COR-L47 (cell line): ENCODE measurements at regions not wholly inside any gene's neighbourhood (a gene's known extent, or its start where the extent isn't known, plus 50 kb on each side); places are given as distances from the start of the nearest gene placed in this dataset.

ENCODE experiments used
- DNase-seq: peaks from one replicate; lab custom pipeline; 2025; lab: John Stamatoyannopoulos, UW

DNA sequence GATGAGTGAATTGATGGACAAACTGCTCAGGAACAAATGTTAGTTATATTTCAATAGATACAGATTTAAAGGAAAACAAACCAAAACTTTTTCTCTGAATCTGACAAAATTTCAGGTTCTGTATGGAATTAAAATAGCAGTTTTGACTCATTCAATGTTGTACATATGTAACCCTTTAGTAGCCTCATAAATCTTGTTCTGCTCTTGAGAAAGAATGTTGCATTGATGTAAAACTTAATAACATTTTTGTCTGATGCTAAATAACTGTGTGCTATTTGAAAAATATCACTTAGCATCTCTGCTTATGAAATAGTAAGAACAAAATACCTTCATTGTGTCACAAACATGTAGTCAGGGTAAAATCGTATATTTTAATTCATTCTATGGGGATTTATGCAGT is 168.9 kb upstream of the NOVA1 start:
- DNase-seq = no peak

DNA sequence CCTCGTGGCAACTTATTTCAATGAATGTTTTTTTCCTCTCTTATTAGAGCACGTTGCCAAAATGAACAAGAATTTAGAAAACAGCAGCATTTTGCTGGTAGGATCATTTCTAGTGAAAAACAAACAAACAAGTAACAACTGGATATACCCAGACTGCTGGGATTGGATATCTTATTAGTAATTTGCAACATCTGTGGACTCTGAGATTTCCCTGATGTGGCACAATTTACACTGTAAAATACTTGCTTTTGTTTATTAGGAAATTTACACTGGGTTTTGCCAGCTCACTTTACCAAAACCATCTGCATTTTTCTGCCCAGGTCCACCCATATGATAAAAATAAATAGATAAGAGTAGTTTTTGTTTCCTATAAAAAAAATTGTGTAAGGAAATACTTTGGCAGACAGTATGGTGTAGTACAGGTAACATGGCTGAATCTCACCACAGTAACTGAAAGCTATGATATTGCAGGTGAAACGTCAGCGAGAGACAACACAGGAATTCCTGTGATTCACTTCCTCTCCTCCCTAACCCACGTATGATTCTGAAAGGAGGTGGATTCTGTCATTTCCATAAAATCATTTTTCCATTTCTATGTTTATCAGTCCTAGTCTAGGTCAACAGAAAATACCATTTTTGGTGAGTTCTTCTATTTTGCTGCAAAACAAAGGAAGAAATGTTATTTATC is 176.2 kb upstream of the NOVA1 start:
- no peak for DNase-seq

DNA sequence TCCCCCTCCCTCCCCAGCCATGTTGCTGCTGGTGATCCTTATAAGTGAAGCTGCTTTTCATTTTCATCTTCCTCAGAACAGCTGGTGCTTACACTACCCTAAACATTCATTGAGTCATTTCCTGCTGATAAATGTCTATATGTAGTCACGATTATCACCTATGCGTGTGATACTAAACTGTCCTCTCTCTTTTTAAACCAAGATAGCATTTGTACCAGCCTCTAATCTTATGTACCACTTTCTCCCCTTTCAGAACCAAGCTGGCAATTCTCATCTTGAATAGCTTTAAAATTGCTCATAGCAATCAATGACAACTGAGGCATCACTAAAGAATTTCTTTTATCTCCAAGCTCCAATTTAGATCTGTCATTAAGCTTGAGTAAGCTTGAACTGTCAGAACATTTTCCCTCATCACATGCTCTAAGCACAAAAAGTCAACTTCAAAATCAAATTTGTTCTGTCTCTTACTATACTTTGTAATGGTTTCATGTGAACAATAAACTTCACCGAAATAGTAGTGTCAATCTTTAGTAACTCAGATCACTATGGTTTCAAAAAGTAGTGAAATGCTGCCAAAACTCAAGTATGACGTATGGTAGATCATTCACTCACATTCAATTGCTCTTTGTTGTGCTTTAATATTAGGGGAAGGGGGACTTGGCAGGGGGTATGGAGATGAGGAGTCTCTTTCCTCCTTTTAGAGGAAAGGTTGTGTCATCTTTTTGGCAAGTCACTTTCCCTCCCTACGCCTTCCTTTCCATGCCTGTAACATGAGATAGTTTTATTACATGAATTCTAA is 178.1 kb upstream of the NOVA1 start:
- DNase-seq = no peak

DNA sequence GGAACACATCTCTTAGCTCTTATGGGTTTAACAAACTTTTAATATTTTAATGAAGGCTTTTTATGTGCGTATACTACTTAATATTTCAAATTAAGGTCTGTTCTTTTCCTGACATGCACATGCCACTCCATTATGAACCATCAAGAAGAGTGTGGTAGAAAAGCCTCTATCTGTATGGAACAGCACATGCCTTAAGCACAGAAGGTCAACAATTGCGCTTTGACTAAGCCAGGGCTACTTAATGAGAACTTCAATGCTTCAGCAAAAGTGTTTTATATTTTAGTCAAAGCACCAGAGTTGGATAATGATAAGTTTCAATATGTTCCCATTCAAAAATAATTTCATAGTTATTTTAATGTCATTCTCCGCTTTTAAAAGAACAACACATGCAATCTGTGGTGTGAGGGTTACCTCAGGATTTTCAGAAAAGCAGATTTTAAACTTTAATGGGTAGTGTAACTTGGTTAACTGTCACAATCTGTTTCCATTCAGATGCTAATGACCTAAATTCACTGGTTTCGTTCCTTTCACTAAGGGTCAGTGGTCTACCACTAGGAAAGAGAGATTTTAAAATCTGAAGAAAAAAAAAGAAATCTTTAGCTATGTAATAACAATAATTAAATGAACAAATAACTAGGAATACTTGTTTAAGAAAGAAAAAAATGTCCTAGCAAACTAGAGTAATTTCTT is 193.4 kb upstream of the NOVA1 start:
- DNase-seq = no peak

DNA sequence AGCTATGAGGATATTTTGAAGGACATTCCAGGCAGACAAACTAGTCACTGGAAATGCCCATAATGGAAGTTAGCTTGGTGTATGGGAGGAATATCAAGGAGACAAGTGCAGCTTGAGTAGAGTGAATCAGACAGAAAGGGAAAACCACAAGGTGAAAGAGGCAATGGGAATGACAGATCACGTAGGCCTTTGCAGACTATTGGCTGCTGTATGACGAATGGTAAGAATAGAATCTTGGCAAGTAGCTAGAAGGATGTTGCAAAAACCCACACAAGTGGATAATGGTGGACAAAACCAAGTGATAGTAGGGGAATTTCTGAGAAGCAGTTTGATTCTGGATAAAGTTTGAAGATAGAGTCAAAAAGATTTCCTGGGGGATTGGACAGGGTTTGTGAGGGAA is 196.9 kb upstream of the NOVA1 start:
- no peak for DNase-seq

DNA sequence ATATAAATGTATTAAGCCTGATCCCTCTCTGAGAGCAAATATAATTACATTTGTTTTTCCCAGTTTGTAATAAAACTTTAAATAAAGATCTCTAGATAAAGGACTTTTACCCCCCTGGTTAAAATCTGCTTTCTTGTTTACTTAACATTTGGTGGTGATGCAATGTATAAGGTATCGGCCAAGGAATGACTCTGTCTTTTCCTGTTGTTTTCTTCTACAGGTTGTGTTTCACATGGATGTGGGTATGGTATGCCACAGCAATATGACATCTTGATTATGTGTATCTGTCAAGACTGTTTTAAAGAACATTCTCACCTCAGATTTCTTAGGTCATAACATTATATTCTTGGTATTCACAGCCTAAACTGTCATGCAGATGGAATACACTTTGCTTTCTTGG is 210.6 kb upstream of the NOVA1 start:
- no peak for DNase-seq

DNA sequence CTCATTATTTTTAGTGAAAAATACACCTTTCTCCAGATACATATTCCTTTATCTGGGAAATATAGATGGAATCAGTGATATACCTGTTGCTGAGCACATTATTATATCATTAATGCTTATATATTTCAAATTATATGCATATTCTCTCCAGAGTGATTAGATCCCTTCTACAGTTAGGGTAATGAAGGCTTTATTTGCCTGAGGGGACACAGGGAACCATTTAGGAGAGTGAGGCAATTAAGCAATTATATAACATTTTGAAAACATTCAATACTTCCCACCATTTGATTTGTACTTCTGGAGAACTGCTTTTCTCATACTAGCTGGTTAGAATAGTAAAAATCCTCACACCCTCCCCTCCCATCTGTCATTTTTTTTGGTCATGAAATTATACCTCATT is 212.8 kb upstream of the NOVA1 start:
- DNase-seq = peak; percentile 9

DNA sequence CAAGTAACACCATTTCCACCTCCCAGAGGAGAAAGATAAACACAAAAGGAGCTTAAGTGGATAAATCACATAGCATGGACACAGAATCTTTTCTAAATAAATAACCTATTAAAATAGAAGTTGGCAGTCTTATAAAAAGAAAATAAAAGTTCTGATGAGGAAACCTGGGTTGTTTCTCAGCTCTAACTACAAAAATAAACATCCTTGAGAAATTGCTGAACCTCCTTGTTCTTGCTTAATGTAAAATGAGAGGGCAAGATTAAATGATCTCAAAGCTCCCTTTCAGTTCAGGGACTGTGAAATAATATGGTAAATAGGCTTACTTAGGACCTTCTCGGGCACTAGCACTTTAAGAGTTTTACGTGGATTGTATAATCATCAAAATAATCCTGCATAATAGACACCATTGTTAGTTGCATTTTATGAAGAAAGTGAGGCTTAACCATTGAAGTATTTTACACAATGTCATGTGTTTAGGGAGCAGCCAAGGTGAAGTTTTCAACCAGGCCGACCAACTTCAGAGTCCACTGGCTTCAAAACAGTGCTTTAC is 214.0 kb upstream of the NOVA1 start:
- DNase-seq = no peak

DNA sequence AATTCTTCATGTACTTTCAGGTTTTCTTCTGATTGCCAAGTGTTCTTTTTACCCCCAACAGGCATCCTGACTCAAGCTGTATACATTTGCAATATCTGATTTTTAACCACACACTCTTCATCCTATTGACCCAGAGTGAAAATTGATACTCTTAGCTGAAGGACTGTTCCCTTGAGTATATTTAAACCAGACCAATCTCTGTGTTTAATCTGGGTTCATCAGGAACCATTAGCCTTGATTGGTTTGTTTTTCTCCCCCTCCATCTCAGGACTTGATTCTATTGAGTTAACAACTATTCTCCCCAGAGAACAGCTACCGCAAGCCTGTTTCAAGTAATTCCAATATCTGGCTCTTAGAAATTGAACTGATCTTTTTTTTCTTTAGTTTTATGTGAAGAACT is 222.3 kb upstream of the NOVA1 start:
- DNase-seq = no peak

DNA sequence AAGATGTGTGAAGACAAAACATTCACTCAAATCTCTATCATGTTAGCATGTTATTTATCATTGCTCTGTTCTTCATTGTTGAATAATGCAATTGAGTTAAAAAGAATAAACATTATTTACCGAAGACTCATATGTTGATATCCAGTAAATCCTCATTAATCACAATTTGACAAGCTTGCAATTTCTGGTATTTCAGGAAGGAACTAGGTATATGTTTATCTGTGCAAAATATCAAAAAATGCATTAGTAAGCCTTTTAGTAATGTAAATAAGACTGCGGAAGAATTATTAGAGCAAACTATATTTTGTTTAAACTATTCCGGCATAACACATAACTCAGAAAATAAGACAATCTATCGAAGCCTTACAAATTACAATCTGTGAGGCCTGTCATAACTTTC is 222.7 kb upstream of the NOVA1 start:
- DNase-seq = no peak

DNA sequence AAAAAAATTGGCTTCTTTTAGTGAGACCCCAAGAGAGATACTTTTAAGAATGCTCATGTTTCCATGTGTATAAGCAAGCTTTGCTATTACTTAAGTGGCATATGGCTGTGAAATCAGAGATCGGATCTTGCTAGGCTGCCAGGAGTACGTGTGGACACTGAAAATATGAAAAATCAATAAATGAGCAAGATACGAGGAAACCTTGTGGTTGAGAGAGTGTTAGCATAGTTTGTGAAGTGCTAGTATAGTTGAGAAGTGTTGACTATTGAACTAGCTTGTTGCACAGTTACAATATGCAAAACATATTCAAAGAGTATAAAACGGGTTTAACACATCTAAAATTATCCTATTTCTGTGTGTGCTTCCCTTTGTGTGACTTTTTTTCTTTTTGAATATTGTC is 230.9 kb upstream of the NOVA1 start:
- DNase-seq = no peak

DNA sequence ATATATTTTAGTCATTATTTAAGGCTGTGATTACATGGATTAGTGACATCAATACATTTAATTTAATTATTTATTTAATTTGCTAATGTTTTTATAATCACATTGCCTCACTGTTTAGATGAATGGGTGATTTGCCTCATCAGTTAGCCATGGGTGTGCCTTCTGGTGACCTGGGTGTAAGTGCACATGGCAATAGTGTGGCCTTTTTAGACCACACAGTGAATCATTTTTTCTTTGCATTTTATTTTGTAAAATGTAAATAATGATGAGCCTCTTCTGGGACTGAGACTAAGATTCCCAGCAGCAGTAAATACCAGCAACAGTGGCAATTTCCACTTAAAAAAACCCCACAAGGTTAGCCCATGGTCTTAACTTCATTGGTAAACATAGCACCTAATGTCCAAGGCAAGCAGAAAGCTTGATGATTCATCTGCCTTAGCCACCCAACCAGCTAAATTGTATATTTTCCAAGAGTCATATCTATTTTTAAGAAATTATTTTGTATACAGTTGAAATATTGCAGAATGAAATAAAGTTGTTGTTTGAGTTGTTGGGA is 235.9 kb upstream of the NOVA1 start:
- DNase-seq = no peak

DNA sequence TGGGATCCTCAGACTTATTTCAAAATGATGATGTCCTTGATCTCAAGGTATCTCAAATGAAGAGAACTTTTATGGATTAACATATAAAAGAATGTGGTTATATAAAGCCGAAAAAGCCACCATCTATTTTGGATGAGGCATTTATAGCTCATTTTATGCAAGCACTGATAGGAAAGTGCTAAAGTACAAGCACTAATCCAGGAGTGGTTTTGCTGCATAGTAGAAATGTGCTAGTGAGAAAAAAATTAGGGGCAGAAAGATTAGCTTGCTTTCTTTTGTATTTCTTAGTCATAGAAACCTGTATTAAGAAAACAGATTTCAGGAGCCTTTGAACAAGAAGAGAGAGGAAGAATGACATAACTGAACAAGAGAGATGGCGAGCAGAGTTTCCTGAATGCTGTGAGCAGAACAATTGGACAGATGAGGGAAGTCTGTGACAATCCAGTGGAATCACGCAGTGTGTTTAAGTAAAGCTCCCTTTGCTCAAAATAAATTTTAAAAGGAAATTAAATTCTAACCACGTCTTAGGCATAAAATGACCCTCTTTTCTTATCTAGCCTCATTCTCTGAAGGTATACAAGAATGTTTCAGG is 238.2 kb upstream of the NOVA1 start:
- no peak for DNase-seq

DNA sequence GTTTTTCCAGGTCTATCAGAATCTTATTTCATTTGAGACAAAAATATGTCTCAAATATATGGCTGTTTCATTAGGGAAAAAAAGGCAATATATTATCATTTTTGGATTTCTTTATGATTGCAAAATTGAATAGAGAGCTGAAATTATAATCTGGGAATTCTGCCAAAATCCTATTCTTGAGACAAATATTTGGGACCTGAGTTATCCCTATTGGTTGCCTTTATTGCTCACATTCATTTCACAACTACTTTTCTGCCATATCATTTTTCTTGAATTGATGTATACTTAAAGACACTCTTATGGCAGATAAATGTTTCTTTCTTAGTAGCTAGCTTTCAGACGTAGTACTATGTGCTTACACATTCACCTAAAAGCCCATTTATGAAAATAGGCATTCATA is 241.6 kb upstream of the NOVA1 start:
- DNase-seq = no peak

DNA sequence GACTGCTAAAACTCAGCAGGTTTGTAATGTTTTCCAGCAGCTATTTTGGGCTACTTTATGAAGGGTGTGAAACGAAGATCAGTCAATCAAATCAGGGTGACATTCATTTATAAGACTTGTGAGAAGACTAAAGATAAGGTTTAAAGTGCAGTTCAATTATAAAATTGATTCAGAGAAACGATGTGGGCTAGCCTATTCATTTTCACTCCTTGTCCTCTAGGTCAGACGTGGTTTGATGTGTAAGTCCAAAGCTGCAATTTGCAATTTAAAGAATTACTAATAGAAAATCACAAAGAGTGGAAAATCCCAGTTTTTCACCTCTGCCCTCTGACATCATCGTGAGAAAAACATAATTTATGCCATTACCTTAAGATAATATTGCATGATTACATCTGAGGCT is 243.5 kb upstream of the NOVA1 start:
- no peak for DNase-seq

DNA sequence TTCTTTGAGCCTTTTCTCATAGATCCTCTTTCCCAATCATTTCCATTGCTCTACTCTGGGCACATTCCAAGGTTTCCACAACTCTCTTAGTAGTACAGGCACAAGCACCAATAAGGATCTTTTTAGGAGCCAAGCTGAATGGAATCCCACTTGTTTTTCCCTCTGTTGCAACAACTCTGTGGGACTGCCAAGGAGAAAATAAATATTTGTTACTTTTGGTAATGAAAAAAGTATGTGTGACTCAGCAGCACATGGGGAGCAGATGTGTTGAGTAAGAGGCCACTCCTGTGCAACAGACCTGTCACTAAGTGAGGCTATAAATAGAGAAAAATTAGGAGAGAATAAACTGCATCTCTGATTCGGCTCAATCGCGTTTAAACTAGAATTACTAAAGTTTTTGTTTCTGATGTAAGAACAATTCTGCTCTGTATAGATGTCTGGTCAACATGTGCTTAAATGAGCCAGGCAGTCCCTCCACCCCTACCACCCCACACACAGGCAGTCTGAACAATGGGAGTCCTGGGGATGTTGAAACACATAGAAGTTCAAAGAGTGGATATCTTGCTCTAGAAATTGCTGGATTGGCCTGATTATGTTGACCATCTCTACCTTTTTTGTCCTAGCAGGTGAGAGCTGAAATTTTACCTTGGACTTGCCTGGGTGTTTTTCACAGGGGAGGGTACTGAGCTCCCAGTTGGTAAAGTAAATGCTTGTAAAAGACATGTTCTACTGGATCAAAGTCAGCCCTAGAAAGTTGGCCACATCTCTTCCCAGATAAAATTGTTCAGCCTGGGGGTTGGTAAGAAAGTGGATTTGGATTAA is 244.3 kb upstream of the NOVA1 start:
- DNase-seq = no peak

DNA sequence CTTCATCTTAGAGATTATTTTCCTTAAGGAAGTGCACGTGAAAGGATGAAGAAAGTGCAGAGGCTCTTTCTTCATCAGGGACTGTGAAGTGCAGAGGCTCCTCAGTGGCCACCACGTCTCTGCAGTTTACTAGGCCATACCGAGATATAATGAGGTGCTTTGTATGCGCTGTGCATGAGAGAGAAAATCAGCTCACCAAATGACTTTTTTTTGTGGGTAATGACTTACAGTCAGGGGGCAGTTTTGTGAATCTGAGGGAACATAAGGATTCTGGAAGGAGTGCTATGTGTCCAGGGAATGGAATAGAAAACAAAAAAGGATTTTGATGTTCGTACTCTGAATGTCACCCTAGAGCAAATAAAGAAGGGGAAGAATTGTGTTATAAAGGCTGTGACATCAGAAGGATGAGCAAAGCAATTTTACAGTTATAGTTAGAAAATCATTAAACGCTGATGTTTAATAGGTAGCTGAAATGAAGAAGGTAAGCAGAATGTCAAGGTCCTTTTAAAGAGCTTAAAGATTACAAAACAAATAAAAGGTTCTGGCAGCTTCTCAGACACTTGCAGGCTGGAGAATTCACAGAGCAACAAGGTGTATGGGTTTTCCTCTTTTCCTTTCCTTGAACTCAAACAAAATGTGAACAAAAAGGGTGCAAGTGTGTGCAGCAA is 247.5 kb upstream of the NOVA1 start:
- DNase-seq = no peak

DNA sequence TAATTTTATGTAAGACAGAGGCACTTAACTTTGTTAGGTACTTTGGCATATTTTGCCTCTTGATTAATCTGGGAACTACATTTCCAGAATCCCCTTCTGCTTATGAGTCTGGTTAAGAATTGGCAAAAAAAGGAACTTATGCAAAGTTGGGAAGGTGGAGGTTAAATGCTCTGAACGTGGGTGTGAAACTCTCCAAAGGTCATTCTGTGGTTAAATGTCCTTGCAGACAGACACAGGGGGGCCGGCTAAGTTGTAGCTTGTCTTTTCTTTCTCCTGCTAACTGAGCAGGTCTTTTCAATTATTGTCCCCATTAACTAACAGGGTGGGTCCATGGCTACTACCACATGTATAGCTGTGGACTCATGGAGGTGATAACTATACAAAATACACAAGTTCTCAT is 248.6 kb upstream of the NOVA1 start:
- DNase-seq = no peak

DNA sequence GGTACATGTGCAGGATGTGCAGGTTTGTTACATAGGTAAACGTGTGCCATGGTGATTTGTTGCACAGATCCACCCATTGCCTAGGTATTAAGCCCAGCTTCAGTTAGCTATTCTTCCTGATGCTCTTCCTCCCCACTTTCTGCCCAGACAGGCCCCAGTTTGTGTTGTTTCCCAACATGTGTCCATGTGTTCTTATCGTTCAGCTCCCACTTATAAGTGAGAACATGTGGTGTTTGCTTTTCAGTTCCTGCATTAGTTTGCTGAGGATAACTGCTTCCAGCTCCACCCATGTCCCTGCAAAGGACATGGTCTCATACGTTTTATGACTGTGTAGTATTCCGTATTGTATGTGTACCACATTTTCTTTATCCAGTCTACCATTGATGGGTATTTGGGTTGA is 251.7 kb upstream of the NOVA1 start:
- DNase-seq = no peak

DNA sequence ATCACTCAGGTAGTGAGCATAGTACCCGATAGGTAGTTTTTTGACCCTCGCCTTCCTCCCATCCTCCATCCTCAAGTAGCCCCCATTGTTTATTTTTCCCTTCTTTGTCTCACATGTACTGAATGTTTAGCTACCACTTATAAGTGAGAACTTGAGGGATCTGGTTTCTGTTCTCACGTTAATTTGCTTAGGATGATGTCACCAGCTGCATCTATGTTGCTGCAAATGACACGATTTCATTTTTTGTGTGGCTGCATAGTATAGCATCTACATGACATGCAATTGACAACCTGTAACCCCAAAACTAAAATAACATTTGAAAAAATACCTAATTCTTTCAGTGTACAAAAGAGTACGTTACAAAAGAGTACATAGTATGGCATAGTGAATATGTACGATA is 254.0 kb upstream of the NOVA1 start:
- DNase-seq = no peak
